ENCODE measurements at regions not wholly inside any gene's neighbourhood (a gene's known extent, or its start where the extent isn't known, plus 50 kb on each side); places are given as distances from the start of the nearest gene placed in this dataset.
"Not testable (repeated sequence)": the region's sequence is repeated elsewhere in the genome, so short reads cannot be mapped to it uniquely, and the experiment has no call there.

GRCh38 chr6:6742535-6742934 is 154.0 kb downstream of the LY86 start:
- no peak for DNase-seq (ENCODE audit: low read depth)
- no peak for TF ChIP-seq CTCF (conservative IDR thresholded peaks at IDR 0.05; ENCODE audit: low read length)
- no peak overlapping the region for H3K4me3 ChIP-seq (ENCODE audit: low read length)

GRCh38 chr6:6744551-6744950 is 156.0 kb downstream of the LY86 start:
- TF ChIP-seq CTCF (conservative IDR thresholded peaks at IDR 0.05; ENCODE audit: low read length), result no peak
- no peak for DNase-seq (ENCODE audit: low read depth)
- H3K4me3 ChIP-seq (ENCODE audit: low read length), result no peak overlapping the region

- not testable (repeated sequence) for DNase-seq (ENCODE audit: low read depth); H3K4me3 ChIP-seq (ENCODE audit: low read length)
Measured at GRCh38 chr6:6745637-6746332, 157.3 kb downstream of the LY86 start.

- no peak for DNase-seq (ENCODE audit: low read depth)
- TF ChIP-seq CTCF (conservative IDR thresholded peaks at IDR 0.05; ENCODE audit: low read length), result no peak
- H3K4me3 ChIP-seq (ENCODE audit: low read length), result no peak overlapping the region
Measured at GRCh38 chr6:6746333-6746969, 157.9 kb downstream of the LY86 start.

- no peak overlapping the region for H3K4me3 ChIP-seq (ENCODE audit: low read length)
- DNase-seq (ENCODE audit: low read depth), result no peak
- no peak for TF ChIP-seq CTCF (conservative IDR thresholded peaks at IDR 0.05; ENCODE audit: low read length)
Measured at GRCh38 chr6:6746970-6747338, 158.4 kb downstream of the LY86 start.

- no peak for DNase-seq (ENCODE audit: low read depth)
- no peak for TF ChIP-seq CTCF (conservative IDR thresholded peaks at IDR 0.05; ENCODE audit: low read length)
- no peak overlapping the region for H3K4me3 ChIP-seq (ENCODE audit: low read length)
Measured at GRCh38 chr6:6747371-6747770, 158.9 kb downstream of the LY86 start.

- no peak for DNase-seq (ENCODE audit: low read depth)
- TF ChIP-seq CTCF (conservative IDR thresholded peaks at IDR 0.05; ENCODE audit: low read length), result no peak
- H3K4me3 ChIP-seq (ENCODE audit: low read length), result no peak overlapping the region
Measured at GRCh38 chr6:6748001-6748400, 159.5 kb downstream of the LY86 start.

All from AG10803 (cell line).